Superior temporal gyrus (tissue), 1 donor: ENCODE measurements at regions not wholly inside any gene's neighbourhood (a gene's known extent, or its start where the extent isn't known, plus 50 kb on each side); places are given as distances from the start of the nearest gene placed in this dataset.
"Not testable (repeated sequence)": the region's sequence is repeated elsewhere in the genome, so short reads cannot be mapped to it uniquely, and the experiment has no call there.

Experiments
- DNase-seq: peaks from one replicate; pipeline ENCODE4 v3.0.0-alpha.2; 2016; ENCODE audit errors: extremely low spot score

- no peak for DNase-seq
Measured at GRCh38 chr6:82576284-82576683, 212.7 kb downstream of the TPBG start.

- no peak for DNase-seq
Measured at GRCh38 chr6:82584194-82584695, 220.6 kb downstream of the TPBG start.

DNA sequence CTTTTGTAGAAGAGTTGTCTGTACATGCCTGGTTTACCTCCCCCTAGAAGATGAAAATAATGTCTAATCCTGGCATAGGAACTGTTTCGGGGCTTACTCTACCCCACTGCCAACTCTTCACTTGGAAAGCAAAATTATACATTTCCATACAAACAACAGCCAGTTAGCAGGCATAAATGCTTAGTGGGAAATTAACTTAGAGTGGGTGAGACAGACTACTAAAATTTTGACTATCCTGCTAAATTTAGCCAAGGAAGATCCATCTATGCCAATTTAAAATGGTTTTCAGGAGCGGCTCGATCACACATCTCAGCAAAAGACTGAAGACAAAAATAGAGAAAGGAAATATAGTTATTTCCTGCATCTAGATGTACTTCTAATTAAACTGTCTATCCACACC lies 221.2 kb downstream of the TPBG start:
- DNase-seq: peak; percentile 24

- no peak for DNase-seq
Measured at GRCh38 chr6:82588020-82588419, 224.4 kb downstream of the TPBG start.

DNA sequence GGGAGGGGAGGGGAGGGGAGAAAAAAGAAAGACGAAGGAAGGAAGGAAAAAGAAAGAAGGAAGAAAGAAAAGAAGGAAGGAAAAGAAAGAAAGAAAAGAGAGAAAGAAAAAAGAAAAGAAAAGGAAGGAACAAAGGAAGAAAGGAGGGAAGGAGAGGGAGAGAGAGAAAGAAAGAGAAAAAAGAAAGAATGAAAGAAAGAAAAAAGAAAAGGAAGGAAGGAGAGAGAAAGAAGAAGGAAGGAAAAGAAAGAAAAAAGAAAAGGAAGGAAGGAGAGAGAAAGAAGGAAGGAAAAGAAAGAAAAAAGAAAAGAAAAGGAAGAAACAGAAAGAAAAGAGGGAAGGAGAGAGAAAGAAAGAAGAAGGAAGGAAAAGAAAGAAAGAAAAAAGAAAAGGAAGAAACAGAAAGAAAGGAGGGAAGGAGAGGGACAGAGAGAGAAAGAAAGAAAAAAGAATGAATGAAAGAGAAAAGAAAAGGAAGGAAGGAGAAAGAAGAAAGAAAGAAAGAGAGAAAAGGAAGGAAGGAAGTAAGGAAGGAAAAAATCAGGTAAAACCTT lies 225.3 kb downstream of the TPBG start:
- DNase-seq: no peak

- no peak for DNase-seq
Measured at GRCh38 chr6:82589509-82590206, 226.0 kb downstream of the TPBG start.

- DNase-seq: no peak
Measured at GRCh38 chr6:82597201-82597600, 233.6 kb downstream of the TPBG start.

DNA sequence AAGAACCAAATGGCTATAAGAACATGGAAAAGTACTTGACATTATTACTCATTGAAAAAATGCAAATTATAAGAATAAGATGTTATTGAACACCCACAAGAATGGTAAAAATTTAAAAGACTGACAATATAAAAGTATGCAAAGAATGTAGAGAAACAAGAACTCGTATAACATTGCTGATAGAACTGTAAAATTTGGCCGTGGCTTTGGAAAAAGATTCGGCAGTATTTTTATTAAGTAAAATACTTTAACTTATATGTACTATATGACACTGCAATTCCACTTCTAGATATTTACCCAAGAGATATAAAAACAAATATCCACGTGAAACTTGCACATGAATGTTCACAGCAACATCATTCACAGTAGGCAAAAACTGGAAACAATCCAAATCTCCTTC lies 239.2 kb downstream of the TPBG start:
- no peak for DNase-seq

DNA sequence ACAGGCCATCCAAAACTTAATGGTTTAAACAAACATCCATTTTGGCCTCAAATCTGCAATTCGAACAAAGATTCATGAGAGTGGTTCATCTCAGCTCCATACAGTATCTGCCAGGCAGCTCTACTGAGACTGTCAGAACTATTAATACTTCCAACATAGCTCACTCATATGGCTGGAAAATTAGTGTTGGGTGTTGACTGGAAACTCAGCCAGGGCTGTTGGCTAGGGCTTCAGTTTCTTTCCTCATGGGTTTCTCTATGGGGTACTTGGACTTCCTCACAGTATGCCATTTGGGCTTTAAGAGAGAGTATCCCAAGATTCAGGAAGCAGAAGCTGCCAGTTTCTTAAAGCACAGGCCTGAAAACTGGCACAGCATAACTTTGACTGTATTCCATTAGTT lies 240.3 kb downstream of the TPBG start:
- no peak for DNase-seq

- no peak for DNase-seq
Measured at GRCh38 chr6:82607998-82608725, 244.5 kb downstream of the TPBG start.

- no peak for DNase-seq
Measured at GRCh38 chr6:82608781-82609180, 245.2 kb downstream of the TPBG start.

- DNase-seq: no peak
Measured at GRCh38 chr6:82611751-82612150, 248.1 kb downstream of the TPBG start.

DNA sequence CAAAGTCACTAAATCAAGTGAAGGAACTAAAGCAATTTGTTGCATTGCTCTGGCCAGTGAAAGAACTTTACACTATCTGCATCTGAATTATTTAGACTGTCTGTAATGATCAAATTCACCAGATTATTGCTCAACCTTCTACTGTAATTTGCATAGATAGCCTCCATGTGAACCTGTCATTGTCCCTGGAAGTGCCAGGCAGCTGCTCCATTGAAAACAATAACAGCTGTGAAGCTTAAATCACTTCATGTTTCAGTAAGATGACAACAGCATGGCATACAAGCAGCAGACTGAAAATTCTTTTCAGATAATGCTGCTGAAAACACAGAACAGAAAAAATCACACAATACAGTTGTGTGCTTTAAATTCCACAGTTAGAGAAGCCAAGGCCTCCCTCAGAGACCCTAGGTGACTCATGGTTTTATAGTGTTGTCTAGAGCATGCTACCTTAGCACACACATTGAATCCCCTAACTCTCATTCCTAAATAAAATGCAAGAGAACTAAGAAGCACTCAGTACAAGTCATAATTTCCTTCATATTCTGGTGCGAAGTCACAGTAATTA lies 248.9 kb downstream of the TPBG start:
- DNase-seq: peak; percentile 17

DNA sequence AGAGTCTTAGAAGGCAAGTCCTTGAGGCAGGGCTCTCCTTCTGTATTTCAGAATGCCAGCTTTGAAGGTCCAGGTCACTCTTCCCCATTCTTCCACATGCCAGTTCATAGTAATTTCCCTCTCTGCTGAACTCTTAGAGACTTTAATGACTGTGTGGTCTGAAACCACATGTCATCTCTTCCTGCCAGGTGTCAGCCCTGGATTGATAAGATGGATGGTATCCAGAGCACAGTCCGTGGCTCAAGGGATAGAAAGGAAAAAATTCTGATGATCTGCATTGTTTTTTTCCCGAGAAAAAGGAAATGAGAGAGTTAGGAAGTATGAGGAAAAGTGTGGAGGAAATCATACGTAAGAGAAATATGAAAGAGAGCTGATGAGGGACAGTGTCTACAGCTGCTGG lies 250.9 kb downstream of the TPBG start:
- DNase-seq: no peak

- peak; percentile 49 for DNase-seq
Measured at GRCh38 chr6:82616386-82617028, 252.9 kb downstream of the TPBG start.

- DNase-seq: no peak
Measured at GRCh38 chr6:82617648-82618047, 254.0 kb downstream of the TPBG start.

DNA sequence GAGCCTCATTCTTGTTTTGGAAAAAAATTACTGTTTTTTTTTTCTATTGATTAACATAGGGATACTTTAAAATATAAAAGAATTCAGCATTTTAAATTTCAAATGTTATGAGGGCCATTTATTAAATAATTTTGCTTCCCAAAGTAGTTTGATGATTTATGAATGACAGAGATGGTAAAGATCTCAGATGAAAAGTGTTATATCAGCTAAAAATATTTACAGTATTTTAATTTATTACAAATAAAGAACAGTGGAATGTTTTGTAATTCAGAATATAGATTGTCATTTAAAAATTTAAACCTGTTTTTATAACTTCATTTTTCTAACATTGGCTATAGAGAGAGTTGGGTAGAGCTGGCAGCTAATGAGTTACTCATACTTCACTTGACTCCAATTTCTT lies 256.0 kb downstream of the TPBG start:
- no peak for DNase-seq

- DNase-seq: no peak
Measured at GRCh38 chr6:82622461-82622860, 258.8 kb downstream of the TPBG start.

- DNase-seq: no peak
Measured at GRCh38 chr6:82624251-82624650, 260.6 kb downstream of the TPBG start.

DNA sequence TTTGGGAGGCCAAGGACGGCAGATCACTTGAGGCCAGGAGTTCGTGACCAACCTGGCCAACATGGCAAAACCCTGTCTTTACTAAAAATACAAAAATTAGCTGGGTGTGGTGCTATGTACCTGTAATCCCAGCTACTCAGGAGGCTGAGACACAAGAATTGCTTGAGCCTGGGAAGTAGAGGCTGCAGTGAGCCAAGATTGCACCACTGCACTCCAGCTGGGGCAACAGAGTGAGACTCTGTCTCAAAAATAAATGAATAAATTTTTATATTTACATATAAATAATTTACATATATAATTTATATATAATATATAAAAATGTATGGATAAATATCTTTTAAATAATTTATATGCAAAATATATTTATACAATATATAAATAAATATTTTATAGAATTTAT lies 263.3 kb downstream of the TPBG start:
- DNase-seq: not testable (repeated sequence)

- no peak for DNase-seq
Measured at GRCh38 chr6:82629921-82630320, 266.3 kb downstream of the TPBG start.

DNA sequence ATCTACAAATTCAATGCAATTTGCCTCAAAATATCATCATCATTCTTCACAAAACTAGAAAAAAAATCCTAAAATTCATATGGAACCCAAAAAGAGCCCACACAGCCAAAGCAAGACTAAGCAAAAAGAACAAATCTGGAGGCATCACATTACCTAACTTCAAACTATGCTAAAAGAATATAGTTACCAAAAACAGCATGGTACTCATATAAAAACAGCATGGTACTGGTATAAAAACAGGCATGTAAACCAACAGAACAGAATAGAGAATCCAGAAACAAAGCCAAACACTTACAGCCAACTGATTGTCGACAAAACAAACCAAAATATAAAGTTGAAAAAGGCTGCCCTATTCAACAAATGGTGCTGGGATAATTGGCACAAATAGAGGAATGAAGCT lies 278.1 kb downstream of the TPBG start:
- no peak for DNase-seq
